Prostate gland (tissue), 2 donors: ENCODE measurements at regions not wholly inside any gene's neighbourhood (a gene's known extent, or its start where the extent isn't known, plus 50 kb on each side); places are given as distances from the start of the nearest gene placed in this dataset.

Experiments used
- DNase-seq: peaks from one replicate; pipeline ENCODE4 v3.0.0-alpha.2; 2019; ENCODE audit warnings: low spot score
- H3K27ac ChIP-seq, 2 donors: fragments of 200-600 bp; sonication (generic); 2 replicates each; pipeline ENCODE4 v1.5.1; 2017 to 2019
- H3K27me3 ChIP-seq: fragments of 200-600 bp; sonication (generic); replicated peaks from 2 replicates; pipeline ENCODE4 v1.5.1; 2019; ENCODE audit not compliant: insufficient read depth
- H3K36me3 ChIP-seq, 2 donors: fragments of 200-600 bp; sonication (generic); 1 replicate in 1 of 2; 2 replicates in 1 of 2; pipeline versions ENCODE4 v1.5.1 to v1.8.1; 2017 to 2019
- H3K4me1 ChIP-seq: fragments of 200-600 bp; sonication (generic); replicated peaks from 2 replicates; pipeline ENCODE4 v1.5.1; 2019
- H3K4me3 ChIP-seq, 2 donors: fragments of 200-600 bp; sonication (generic); 2 replicates each; pipeline ENCODE4 v1.5.1; 2017 to 2019
- H3K9me3 ChIP-seq: fragments of 200-600 bp; sonication (generic); 2 replicates; pipeline ENCODE4 v1.5.1; 2017
- CTCF ChIP-seq, 4 experiments: fragments of 200-600 bp in 2 of 4; fragments of 450-650 bp in 2 of 4; sonication (generic) in 2 of 4; IDR thresholded peaks; 1 replicate in 3 of 4; 2 replicates in 1 of 4; pipeline ENCODE4 v1.5.1; 2016 to 2019; ENCODE audit warnings: antibody characterized with exemption in 4 of 4, mild to moderate bottlenecking in 2 of 4, moderate library complexity in 2 of 4
- POLR2A ChIP-seq: fragments of 450-650 bp; IDR thresholded peaks from one replicate; pipeline ENCODE4 v1.6.1; 2016; ENCODE audit warnings: antibody characterized with exemption, mild to moderate bottlenecking
- POLR2AphosphoS5 ChIP-seq: sonication (generic); formaldehyde crosslinking; IDR thresholded peaks from one replicate; pipeline ENCODE4 v1.6.1; 2017; ENCODE audit warnings: antibody characterized with exemption
- WGBS: methylation state at CpG from one replicate; pipeline ENCODE4 v1.1.5; 2018; 5-methylcytosine and 5-hydroxymethylcytosine counted together
- intact Hi-C: fragments of 100-400 bp; cut with DNase I; formaldehyde crosslinking; loops from one replicate; pipeline ENCODE4 v1.14.2; 2022

DNA sequence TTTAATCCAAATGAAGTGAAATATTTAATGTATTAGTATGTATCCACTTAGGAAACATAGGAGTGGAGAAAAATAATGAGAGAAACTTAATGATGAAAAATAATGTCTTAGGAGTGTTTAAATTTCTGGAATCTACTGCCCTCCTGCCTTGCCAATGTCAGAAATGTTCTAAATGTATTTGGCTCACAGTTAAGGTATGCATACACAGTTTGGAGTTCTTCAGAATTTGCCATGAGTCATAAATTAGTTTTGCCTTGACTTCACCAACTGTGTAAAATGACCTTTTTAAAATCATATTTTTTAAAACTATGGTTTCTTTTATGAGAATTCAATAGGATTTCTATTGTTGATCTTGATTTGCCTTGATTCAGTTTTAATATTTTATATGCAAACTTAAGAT is 191.7 kb upstream of the HSF2 start:
- Histone ChIP-seq H3K27me3 (no peaks in the 10 kb centered on the region), H3K27ac (no peak overlapping the region), H3K4me1 (no peaks in the 10 kb centered on the region), H3K9me3 (no peaks in the 10 kb centered on the region), H3K4me3 (no peak overlapping the region), H3K36me3 (no peaks in the 10 kb centered on the region)
- DNase-seq: no peak
- no peak for TF ChIP-seq CTCF (IDR thresholded peaks at IDR 0.05)
- TF ChIP-seq POLR2A: no peak
- intact Hi-C loops: no loop called here

- no peak for TF ChIP-seq POLR2A
- TF ChIP-seq POLR2AphosphoS5: no peak
- TF ChIP-seq CTCF (IDR thresholded peaks at IDR 0.05): no peak
- Histone ChIP-seq H3K27me3 (no peaks in the 10 kb centered on the region), H3K4me1 (no peaks in the 10 kb centered on the region), H3K4me3 (no peak overlapping the region), H3K9me3 (no peaks in the 10 kb centered on the region), H3K36me3 (no peaks in the 10 kb centered on the region), H3K27ac (no peak overlapping the region)
- DNase-seq: no peak
- WGBS: 58% methylated on average over 3 of the region's 3 CpGs
- intact Hi-C loops: no loop called here
Measured at GRCh38 chr6:122214605-122215318, 184.7 kb upstream of the HSF2 start.

DNA sequence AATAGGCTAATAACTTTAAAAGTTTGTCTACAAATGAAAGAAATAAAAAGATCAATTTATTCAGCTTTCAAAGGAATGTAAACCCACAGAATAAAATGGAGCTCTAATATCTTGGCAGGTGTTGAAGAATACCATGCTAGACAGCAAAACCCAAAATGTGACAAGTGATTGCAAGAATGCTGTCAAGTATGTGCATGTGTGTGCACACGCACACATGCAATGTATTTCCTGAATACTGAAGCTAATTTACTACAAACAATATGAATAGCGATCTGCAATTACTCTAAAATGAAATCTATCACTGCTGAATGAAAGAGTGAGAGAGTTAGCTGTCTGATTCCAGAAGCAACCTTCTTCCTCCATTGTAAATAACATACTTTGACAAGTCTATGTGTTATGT is 179.2 kb upstream of the HSF2 start:
- 91% methylated on average over 2 of the region's 2 CpGs for WGBS
- no peaks in the 10 kb centered on the region for H3K9me3 ChIP-seq

GRCh38 chr6:122222761-122223160 is 176.7 kb upstream of the HSF2 start:
- no peaks in the 10 kb centered on the region for H3K36me3 ChIP-seq
- intact Hi-C loops: no loop called here
- no peak overlapping the region for H3K27ac ChIP-seq
- 65% methylated on average over 3 of the region's 3 CpGs for WGBS
- H3K4me3 ChIP-seq: no peak overlapping the region
- no peak for TF ChIP-seq POLR2AphosphoS5
- no peak for TF ChIP-seq CTCF (IDR thresholded peaks at IDR 0.05)
- TF ChIP-seq POLR2A: no peak
- DNase-seq: no peak
- no peaks in the 10 kb centered on the region for H3K27me3 ChIP-seq
- H3K9me3 ChIP-seq: no peaks in the 10 kb centered on the region
- no peaks in the 10 kb centered on the region for H3K4me1 ChIP-seq

More for the DNA sequence above, 179.2 kb upstream of the HSF2 start:
- no peak for DNase-seq
- no peaks in the 10 kb centered on the region for H3K4me1 ChIP-seq
- no peak overlapping the region for H3K4me3 ChIP-seq
- intact Hi-C loops: no loop called here
- no peak for TF ChIP-seq CTCF (IDR thresholded peaks at IDR 0.05)
- no peaks in the 10 kb centered on the region for H3K27me3 ChIP-seq
- H3K27ac ChIP-seq: no peak overlapping the region
- H3K36me3 ChIP-seq: no peaks in the 10 kb centered on the region

GRCh38 chr6:122223251-122223650 is 176.2 kb upstream of the HSF2 start:
- H3K4me1 ChIP-seq: no peaks in the 10 kb centered on the region
- no peaks in the 10 kb centered on the region for H3K36me3 ChIP-seq
- no peak overlapping the region for H3K27ac ChIP-seq
- no peak for DNase-seq
- no peak for TF ChIP-seq CTCF (IDR thresholded peaks at IDR 0.05)
- TF ChIP-seq POLR2AphosphoS5: no peak
- no peak for TF ChIP-seq POLR2A
- H3K9me3 ChIP-seq: no peaks in the 10 kb centered on the region
- intact Hi-C loops: no loop called here
- no peaks in the 10 kb centered on the region for H3K27me3 ChIP-seq
- 67% methylated on average over 1 of the region's 1 CpG for WGBS
- H3K4me3 ChIP-seq: no peak overlapping the region
